ENCODE measurements at regions not wholly inside any gene's neighbourhood (a gene's known extent, or its start where the extent isn't known, plus 50 kb on each side); places are given as distances from the start of the nearest gene placed in this dataset.
A peak's percentile ranks its signal among the peaks of the same experiment; 100 is the strongest.

DNA sequence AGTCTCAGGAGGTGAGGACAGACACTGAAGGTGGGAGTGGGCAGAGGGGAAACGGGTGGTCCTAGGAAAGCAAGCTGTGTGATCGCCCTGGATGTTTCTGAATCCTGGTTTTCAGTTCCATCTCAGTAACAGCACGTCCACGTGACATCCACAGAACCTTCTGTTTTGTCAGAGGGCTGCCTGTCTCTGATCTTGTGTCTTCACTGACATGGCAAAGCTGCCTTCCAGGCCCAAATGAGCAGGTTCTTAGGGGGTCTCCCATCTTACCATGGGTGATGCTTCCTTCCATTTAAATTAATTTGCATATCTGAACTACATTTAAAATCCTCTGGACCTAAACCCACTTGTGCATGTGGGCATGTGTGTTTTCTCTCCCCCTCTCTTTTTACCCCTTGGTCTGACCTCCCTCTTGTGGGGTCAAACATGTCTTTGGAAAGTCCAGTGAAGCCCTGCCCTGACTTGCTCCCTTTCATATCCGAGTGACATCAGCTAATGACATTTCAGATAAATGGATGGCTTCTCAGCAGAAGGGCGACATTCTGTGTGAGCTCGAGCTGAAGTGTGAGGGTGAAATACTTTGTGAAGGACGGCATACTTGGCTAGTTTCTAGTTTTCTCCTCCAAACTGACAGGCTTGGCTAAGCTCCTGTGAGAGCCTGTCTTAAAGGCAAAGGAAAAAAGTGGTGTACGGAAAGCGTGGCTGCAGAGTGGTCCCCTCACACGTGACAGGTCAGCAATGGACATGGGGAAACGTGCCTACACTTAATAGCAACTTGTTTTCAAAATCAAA, 204.8 kb upstream of the S1PR3 start:
- Mint-ChIP-seq H3K4me1 (peaks cover 13 to 31% (median 29%) of the 10 kb centered on the region in 3 donors), H3K27me3 (peaks cover 9 to 40% (median 15%) of the 10 kb centered on the region in 3 donors), H3K27ac (no peak overlapping the region), H3K36me3 (no peaks in the 10 kb centered on the region), H3K9me3 (peaks cover 0 to 3% (median 0%) of the 10 kb centered on the region in 7 donors), H3K4me3 (no peak overlapping the region)
- ATAC-seq (ENCODE audit: low read depth in 2 of 2) (no peak), DNase-seq (no peak)

DNA sequence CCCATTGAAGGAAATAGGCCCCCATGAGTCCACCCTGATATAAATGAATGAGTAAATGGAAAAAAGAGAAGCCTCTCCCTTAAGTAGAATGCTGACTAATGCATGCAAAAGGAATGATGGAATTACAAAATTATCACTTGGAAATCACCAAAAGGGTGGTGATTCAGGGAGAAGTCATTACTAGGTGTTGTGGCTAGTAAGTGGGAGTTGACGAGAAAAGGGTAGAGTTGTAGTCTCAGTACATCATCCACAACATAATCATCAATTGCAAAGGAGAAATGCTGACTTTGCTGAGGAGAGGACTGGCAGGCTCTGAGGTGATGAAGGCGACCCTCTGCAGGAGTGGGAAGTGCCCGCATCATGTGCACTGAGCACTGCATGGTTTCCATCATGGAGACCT, 201.5 kb upstream of the S1PR3 start:
- no peak overlapping the region for H3K4me3 Mint-ChIP-seq
- H3K27ac Mint-ChIP-seq = no peak overlapping the region
- no peaks in the 10 kb centered on the region for H3K36me3 Mint-ChIP-seq
- peaks cover 0 to 8% (median 8%) of the 10 kb centered on the region in 3 donors for H3K4me1 Mint-ChIP-seq
- ATAC-seq (ENCODE audit: low read depth in 2 of 2) (no peak), DNase-seq (no peak)
- H3K9me3 Mint-ChIP-seq = peaks cover 0 to 3% (median 0%) of the 10 kb centered on the region in 7 donors
- H3K27me3 Mint-ChIP-seq = peaks cover 0 to 15% (median 14%) of the 10 kb centered on the region in 3 donors

DNA sequence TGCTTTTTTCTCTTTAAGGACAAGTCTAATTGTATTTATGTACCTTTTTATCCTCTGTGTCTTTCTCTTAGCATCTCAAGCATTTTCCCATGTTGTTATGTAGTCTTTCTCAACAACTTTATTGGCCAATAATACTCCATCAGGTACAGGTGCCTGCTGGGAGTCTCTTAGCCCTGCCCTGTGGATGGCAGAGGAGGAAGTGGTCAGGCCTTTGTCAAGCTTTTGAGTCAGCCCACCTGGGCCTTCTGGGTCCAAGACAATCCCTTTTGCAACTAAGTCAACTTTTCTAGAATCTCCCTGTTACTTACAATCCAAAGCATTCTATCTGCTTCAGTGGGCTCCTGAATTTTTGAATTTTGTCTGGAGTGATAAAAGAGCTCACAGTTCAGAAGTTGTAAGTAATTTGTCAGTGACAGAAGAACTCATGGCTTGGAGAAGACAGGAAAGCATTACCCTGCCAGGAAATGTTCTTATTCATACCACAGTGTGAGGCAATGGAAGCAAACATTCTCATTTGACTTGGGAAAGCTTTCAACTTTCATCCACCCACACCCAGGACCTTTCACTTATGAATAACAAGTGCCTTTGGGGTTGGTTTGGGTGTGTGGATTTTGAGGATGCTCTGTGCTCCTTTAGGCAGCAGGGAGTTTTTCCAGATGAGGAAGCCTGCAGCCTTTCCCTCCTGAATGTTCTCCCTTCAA, 200.0 kb upstream of the S1PR3 start:
- Mint-ChIP-seq H3K27ac (no peak overlapping the region), H3K9me3 (peaks cover 3 to 12% (median 7%) of the 10 kb centered on the region in 7 donors), H3K4me1 (peaks cover 0 to 8% (median 8%) of the 10 kb centered on the region in 3 donors), H3K27me3 (peaks cover 0 to 15% (median 11%) of the 10 kb centered on the region in 3 donors), H3K36me3 (peaks cover 5 to 8% of the 10 kb centered on the region in 2 donors), H3K4me3 (no peak overlapping the region)
- ATAC-seq (ENCODE audit: low read depth in 2 of 2) = no peak
- DNase-seq = no peak

DNA sequence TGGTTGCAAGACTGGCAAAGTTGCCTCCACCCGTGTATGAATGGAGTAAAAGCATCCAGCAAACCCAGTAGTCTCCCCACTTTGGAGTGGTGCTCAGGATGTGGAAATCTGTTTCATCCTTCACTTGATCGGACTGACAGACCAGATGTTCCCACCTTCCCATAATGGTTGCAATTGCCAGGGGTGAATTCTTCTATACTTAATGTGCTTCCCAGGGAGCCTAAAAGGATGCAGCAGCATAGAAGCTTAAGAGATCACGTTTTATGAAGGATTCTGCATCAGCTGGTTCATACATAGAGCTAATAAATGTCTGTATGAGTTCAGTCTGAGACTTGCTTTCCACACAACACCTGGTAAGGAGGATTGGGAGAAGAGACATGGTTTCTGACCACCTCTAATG, 198.8 kb upstream of the S1PR3 start:
- DNase-seq = no peak
- Mint-ChIP-seq H3K9me3 (peaks cover 9 to 22% (median 14%) of the 10 kb centered on the region in 7 donors), H3K4me3 (no peak overlapping the region), H3K36me3 (peaks cover 12 to 17% of the 10 kb centered on the region in 2 donors), H3K27ac (peak overlapping the region in 1 of 6 donors; percentile 39), H3K4me1 (peaks cover 0 to 8% (median 8%) of the 10 kb centered on the region in 3 donors), H3K27me3 (peaks cover 0 to 12% (median 8%) of the 10 kb centered on the region in 3 donors)
- ATAC-seq (ENCODE audit: low read depth in 2 of 2) = no peak

DNA sequence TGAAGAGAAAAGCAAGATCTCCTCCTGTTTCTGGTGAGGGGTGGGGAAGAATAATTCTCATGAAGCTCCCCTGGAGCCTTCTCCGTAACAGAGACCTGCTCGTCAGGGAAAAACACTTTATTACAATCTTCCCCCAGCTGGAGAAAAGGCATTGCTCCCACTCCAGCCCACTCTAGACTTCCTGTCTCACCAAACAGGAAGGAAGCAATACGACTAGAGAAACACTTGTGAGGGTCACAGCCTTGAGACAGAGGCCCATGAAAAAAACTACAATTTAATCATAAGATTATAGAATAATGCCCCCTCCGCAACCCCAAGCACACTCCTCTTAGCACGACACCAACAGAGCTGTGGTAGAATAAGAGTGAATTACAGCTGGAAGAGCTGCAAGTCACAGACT, 197.2 kb upstream of the S1PR3 start:
- Mint-ChIP-seq H3K27ac (peak overlapping the region in 1 of 6 donors; percentile 13), H3K4me3 (no peak overlapping the region), H3K36me3 (peaks cover 14 to 17% of the 10 kb centered on the region in 2 donors), H3K27me3 (no peaks in the 10 kb centered on the region), H3K4me1 (peaks cover 0 to 8% (median 8%) of the 10 kb centered on the region in 3 donors), H3K9me3 (peaks cover 9 to 25% (median 15%) of the 10 kb centered on the region in 7 donors)
- DNase-seq = no peak
- no peak for ATAC-seq (ENCODE audit: low read depth in 2 of 2)

DNA sequence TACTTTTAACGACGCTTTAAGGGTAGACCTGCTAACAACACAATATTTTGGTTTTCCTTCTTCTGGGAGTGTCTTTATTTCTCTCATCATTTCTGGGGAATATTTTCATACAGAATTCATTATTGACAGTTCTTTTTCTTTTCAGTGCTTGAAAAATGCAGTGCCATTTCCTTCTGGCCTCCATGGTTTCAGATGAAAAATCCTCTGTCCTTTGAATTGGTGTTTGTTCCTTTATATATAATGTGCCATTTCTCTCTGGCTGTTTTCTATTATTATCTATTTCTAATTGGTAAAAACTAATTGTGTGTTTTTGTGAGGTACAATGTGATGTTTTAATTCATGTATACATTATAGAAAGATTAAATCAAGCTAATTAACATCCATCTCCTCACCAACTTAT, 194.3 kb upstream of the S1PR3 start:
- DNase-seq (no peak), ATAC-seq (ENCODE audit: low read depth in 2 of 2) (no peak)
- Mint-ChIP-seq H3K36me3 (peaks cover 14 to 17% of the 10 kb centered on the region in 2 donors), H3K9me3 (peaks cover 9 to 25% (median 15%) of the 10 kb centered on the region in 7 donors), H3K4me1 (peaks cover 0 to 8% (median 8%) of the 10 kb centered on the region in 3 donors), H3K4me3 (no peak overlapping the region), H3K27ac (peak overlapping the region in 1 of 6 donors; percentile 3), H3K27me3 (peaks cover 18 to 23% (median 20%) of the 10 kb centered on the region in 3 donors)

DNA sequence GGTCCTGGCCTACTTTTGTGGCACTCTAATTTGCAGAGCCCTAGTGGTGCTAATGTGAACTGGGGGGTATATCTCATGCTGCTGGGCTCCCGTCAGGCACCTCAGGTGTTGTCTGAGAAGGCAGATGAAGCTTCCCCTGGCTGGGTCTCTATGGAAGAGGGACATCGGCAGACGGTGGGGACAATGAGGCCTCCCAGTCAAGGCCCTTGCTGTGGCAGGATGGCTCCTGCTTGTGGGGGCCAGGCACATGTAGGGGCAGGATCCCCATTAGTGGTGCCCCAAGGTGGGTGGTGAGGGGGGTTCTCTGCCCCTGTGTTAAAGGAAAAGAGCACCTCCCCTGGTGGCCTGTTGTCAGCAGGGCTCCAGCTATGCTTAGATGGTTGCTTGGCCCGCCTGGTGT, 192.8 kb upstream of the S1PR3 start:
- Mint-ChIP-seq H3K4me1 (peaks cover 4 to 14% (median 13%) of the 10 kb centered on the region in 3 donors), H3K4me3 (no peak overlapping the region), H3K27me3 (peaks cover 23 to 30% (median 26%) of the 10 kb centered on the region in 3 donors), H3K27ac (no peak overlapping the region), H3K9me3 (peaks cover 9 to 32% (median 19%) of the 10 kb centered on the region in 7 donors), H3K36me3 (peaks cover 17 to 19% of the 10 kb centered on the region in 2 donors)
- DNase-seq (no peak), ATAC-seq (ENCODE audit: low read depth in 2 of 2) (no peak)

DNA sequence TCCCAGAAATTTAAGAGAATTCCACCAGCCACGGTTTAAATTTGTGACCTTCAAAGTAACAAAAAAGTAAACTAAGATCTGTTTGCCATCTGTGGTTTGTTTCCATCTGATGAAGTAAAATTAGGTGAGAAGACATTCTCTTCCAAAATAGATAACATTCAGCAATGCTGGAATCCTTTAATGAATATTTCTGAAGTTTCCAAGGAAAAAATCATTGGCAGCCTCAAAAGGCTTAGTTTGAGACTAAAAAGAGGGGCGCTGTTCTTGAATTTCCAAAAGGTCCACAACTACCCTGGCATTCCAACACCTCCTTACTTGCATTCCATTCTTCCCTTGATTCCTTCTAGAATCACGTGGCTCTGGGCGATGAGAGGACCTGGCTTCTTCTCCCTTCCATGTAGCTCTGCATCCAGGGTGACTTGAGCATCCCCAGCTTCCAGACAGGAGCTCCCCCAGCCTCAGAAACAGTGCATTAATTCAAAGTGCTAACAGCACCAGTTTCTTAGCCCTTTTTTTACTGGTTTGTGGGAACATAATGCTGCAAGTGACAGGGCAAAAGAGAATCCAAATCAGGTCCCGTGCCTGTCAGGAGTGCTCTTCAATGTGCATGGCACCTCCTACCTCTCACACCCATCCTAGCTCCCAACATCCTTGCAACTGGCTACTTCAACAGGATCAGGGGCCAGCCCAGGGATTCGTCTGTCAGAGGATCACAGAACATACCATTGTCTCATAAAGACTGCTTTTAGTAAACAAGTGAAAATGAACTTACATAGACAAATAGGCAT, 191.5 kb upstream of the S1PR3 start:
- peaks cover 14 to 15% (median 15%) of the 10 kb centered on the region in 3 donors for H3K4me1 Mint-ChIP-seq
- DNase-seq (no peak), ATAC-seq (ENCODE audit: low read depth in 2 of 2) (no peak)
- peaks cover 9 to 32% (median 19%) of the 10 kb centered on the region in 7 donors for H3K9me3 Mint-ChIP-seq
- H3K36me3 Mint-ChIP-seq = peaks cover 17 to 24% of the 10 kb centered on the region in 2 donors
- H3K4me3 Mint-ChIP-seq = no peak overlapping the region
- H3K27me3 Mint-ChIP-seq = peaks cover 28 to 37% (median 36%) of the 10 kb centered on the region in 3 donors
- no peak overlapping the region for H3K27ac Mint-ChIP-seq

DNA sequence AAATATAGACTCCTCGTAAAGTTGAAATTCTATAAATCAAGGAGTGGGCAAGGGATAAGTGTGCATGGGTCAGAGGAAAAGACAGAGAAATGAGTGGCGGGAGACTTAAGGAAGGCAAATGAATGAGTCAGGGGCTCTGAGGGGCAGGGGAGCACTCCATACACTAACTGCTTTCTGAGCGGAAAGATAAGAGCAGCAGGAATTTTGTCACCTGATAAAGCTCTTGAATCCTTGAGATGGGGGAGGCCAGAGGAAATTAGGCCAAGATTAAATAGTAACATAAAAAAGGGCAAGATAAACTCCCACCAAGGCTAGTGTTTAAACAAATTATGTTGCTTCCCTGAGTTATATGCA, 191.0 kb upstream of the S1PR3 start:
- Mint-ChIP-seq H3K36me3 (peaks cover 17 to 24% of the 10 kb centered on the region in 2 donors), H3K9me3 (peaks cover 9 to 32% (median 18%) of the 10 kb centered on the region in 7 donors), H3K4me1 (peaks cover 14 to 15% (median 15%) of the 10 kb centered on the region in 3 donors), H3K27me3 (peaks cover 28 to 37% (median 36%) of the 10 kb centered on the region in 3 donors), H3K4me3 (no peak overlapping the region), H3K27ac (peak overlapping the region in 1 of 6 donors; percentile 7)
- DNase-seq (no peak), ATAC-seq (ENCODE audit: low read depth in 2 of 2) (no peak)

DNA sequence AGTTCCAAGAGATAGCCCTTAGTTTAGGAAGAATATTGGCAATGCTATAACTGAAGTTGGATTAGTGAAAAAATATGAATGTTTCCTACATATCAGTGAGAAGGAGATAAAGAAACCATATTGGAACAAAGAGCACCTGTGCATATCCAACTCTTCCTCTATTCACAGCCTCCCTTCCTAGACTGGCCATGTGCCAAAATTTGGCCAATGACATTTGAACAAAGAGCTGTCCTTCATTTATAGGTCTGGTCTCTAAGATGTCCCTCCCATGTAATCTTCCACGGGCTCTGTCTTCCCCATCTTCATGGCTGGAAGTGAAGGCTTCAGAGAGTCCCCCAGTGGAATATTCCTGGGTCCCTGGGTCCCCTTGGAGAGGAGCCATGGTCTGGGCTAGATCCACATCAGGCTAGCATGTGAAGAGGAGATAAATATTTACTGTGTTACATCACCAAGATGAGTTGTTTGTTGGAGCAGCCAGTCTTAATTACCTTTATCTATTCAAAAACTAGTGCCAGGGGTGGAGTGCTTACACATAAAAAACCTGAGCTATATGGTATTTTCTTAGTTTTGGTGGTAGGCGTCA, 190.0 kb upstream of the S1PR3 start:
- no peak for DNase-seq
- Mint-ChIP-seq H3K9me3 (peaks cover 5 to 22% (median 10%) of the 10 kb centered on the region in 7 donors), H3K4me3 (no peak overlapping the region)

DNA sequence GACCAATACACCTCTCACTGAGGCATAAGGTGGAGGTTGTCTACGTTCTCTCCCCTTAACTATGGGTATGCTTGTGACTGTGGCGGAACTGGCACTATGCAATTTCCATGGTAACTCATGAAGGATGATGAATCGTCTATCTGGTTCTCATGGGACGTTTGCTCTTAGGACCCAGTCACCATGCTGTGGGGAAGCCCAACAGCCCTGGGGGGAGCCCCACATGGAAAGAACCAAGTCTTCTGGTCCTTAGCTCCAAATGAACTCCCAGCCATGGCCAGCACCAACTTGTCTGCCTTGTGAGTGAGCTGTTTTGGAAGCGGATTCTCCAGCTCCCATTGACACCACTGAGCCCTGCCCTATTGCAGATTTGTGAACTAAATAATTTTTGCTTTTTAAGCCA, 188.7 kb upstream of the S1PR3 start:
- peaks cover 0 to 12% of the 10 kb centered on the region in 2 donors for H3K36me3 Mint-ChIP-seq
- H3K4me3 Mint-ChIP-seq = no peak overlapping the region
- H3K4me1 Mint-ChIP-seq = peaks cover 14 to 15% (median 15%) of the 10 kb centered on the region in 3 donors
- H3K27ac Mint-ChIP-seq = no peak overlapping the region
- DNase-seq (no peak), ATAC-seq (ENCODE audit: low read depth in 2 of 2) (no peak)
- peaks cover 0 to 10% (median 3%) of the 10 kb centered on the region in 7 donors for H3K9me3 Mint-ChIP-seq
- peaks cover 28 to 46% (median 43%) of the 10 kb centered on the region in 3 donors for H3K27me3 Mint-ChIP-seq

More for the DNA sequence above, 190.0 kb upstream of the S1PR3 start:
- ATAC-seq (ENCODE audit: low read depth in 2 of 2) = no peak
- Mint-ChIP-seq H3K27ac (no peak overlapping the region), H3K36me3 (peaks cover 8 to 20% of the 10 kb centered on the region in 2 donors), H3K4me1 (peaks cover 14 to 15% (median 15%) of the 10 kb centered on the region in 3 donors), H3K27me3 (peaks cover 28 to 37% (median 36%) of the 10 kb centered on the region in 3 donors)

DNA sequence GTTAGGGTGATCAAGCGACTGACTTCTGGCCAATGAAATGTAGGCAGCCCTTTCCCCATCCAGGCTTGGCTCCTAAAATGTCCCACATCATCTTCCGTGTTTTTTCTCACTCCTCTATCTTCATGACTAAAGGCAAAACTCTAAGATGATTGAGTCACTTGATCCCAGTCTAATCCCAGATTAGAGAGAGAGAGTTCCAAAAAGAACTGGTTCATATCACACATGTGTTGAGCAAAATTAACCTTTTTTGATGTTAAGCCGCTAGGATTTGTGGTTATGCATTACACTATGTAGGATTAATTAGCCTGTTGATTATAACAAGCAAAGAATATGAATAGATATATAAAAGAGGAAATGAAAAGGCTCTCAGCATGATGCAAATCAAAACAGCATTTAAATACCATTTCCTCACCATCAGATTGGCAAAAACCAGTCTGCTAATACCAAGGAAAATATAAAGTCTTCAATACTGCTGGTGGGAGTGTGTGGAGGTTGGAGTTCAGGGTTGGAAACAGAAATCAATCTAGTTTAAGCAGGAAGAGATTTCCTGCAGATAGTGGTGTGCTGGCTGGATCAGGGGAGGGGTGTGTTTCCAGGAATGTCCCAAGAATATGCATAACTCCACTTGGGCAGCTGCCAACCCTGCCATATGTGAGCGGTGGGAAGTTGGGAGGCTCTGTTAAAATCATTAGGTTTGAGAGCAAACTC, 187.6 kb upstream of the S1PR3 start:
- peaks cover 14 to 15% (median 15%) of the 10 kb centered on the region in 3 donors for H3K4me1 Mint-ChIP-seq
- ATAC-seq (ENCODE audit: low read depth in 2 of 2) (no peak), DNase-seq (no peak)
- H3K27me3 Mint-ChIP-seq = peaks cover 29 to 46% (median 45%) of the 10 kb centered on the region in 3 donors
- peak overlapping the region in 4 of 8 donors; percentile 12 to 59 (median 26) for H3K4me3 Mint-ChIP-seq
- peak overlapping the region in 2 of 6 donors; percentile 8 to 84 for H3K27ac Mint-ChIP-seq
- peaks cover 0 to 8% (median 3%) of the 10 kb centered on the region in 7 donors for H3K9me3 Mint-ChIP-seq
- peaks cover 0 to 10% of the 10 kb centered on the region in 2 donors for H3K36me3 Mint-ChIP-seq
